Hepatocyte (in vitro differentiated cells): ENCODE measurements at regions not wholly inside any gene's neighbourhood (a gene's known extent, or its start where the extent isn't known, plus 50 kb on each side); places are given as distances from the start of the nearest gene placed in this dataset.

Source experiments
- EZH2 ChIP-seq: fragments of 200-600 bp; sonication (generic); IDR thresholded peaks from 2 replicates; pipeline ENCODE4 v1.6.1; 2016; ENCODE audit warnings: antibody characterized with exemption, mild to moderate bottlenecking, borderline replicate concordance
- EZH2phosphoT487 ChIP-seq: fragments of 200-600 bp; sonication (generic); IDR thresholded peaks from one replicate; pipeline ENCODE4 v1.6.1; 2018; ENCODE audit warnings: antibody characterized with exemption, mild to moderate bottlenecking, low read depth, moderate library complexity; ENCODE audit not compliant: unreplicated experiment, severe bottlenecking
- TF ChIP-seq, protein P1 (sequence below): fragments of 200-600 bp; sonication (generic); IDR thresholded peaks from 2 replicates; pipeline ENCODE4 v1.5.1; 2016; ENCODE audit warnings: antibody characterized with exemption, mild to moderate bottlenecking; ENCODE audit not compliant: poor library complexity

DNA sequence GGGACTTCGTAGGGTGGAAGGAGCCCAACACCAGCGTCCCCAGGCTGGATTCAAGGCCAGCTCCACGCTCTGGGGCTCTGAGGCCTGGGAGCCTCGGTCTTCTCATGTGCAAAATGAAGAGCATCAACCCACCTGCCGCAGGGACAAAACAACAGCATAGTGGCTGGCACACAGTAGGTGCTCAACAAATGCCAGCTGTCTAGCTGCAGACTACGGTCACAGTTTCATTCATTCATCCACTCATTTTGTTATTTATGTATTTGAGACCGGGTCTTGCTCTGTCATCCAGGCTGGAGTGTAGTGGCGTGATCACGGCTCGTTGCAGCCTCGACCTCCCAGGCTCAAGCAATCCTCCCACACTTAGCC is 60.7 kb downstream of the CEBPB start:
- TF ChIP-seq, protein P1, sequence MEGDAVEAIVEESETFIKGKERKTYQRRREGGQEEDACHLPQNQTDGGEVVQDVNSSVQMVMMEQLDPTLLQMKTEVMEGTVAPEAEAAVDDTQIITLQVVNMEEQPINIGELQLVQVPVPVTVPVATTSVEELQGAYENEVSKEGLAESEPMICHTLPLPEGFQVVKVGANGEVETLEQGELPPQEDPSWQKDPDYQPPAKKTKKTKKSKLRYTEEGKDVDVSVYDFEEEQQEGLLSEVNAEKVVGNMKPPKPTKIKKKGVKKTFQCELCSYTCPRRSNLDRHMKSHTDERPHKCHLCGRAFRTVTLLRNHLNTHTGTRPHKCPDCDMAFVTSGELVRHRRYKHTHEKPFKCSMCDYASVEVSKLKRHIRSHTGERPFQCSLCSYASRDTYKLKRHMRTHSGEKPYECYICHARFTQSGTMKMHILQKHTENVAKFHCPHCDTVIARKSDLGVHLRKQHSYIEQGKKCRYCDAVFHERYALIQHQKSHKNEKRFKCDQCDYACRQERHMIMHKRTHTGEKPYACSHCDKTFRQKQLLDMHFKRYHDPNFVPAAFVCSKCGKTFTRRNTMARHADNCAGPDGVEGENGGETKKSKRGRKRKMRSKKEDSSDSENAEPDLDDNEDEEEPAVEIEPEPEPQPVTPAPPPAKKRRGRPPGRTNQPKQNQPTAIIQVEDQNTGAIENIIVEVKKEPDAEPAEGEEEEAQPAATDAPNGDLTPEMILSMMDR: no peak
- no peak for TF ChIP-seq EZH2phosphoT487
- no peak for TF ChIP-seq EZH2
